Esophagus squamous epithelium (tissue), 4 donors: ENCODE measurements at regions not wholly inside any gene's neighbourhood (a gene's known extent, or its start where the extent isn't known, plus 50 kb on each side); places are given as distances from the start of the nearest gene placed in this dataset.

Source experiments
- POLR2A ChIP-seq, 4 donors: fragments of 450-650 bp; IDR thresholded peaks; one replicate each; pipeline ENCODE4 v1.6.1; 2017; ENCODE audit warnings: antibody characterized with exemption in 4 of 4, mild to moderate bottlenecking in 4 of 4, moderate library complexity in 3 of 4
- TF ChIP-seq, protein P1 (sequence below), 6 experiments: fragments of 450-650 bp in 4 of 6; fragments of 200-600 bp in 2 of 6; sonication (generic) in 2 of 6; IDR thresholded peaks; one replicate each; pipeline ENCODE4 v1.5.1; 2016 to 2019; ENCODE audit warnings: antibody characterized with exemption in 6 of 6, mild to moderate bottlenecking in 4 of 6, moderate library complexity in 4 of 6

DNA sequence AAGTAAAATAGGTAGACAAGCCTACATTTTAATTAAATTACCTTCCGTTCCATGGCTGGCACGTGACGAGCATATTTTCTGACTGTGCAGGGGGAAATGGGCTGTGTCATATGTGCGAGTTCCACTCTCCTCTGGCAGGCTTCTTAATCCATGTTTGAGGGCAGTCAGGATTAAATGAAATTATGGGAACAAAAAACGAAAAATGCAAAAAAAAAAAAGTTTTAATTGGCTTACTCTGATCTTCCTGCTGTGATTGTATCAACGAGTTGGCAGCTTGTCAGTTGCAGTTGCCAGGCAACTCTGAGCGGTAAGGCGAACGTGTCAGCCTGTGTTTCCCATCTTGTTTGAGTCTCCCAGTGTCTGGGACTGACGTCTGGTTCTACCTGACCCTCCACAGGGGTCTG is 302.9 kb upstream of the XYLT1 start:
- TF ChIP-seq, protein P1, sequence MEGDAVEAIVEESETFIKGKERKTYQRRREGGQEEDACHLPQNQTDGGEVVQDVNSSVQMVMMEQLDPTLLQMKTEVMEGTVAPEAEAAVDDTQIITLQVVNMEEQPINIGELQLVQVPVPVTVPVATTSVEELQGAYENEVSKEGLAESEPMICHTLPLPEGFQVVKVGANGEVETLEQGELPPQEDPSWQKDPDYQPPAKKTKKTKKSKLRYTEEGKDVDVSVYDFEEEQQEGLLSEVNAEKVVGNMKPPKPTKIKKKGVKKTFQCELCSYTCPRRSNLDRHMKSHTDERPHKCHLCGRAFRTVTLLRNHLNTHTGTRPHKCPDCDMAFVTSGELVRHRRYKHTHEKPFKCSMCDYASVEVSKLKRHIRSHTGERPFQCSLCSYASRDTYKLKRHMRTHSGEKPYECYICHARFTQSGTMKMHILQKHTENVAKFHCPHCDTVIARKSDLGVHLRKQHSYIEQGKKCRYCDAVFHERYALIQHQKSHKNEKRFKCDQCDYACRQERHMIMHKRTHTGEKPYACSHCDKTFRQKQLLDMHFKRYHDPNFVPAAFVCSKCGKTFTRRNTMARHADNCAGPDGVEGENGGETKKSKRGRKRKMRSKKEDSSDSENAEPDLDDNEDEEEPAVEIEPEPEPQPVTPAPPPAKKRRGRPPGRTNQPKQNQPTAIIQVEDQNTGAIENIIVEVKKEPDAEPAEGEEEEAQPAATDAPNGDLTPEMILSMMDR (IDR thresholded peaks at IDR 0.05) = no peak
- TF ChIP-seq POLR2A (IDR thresholded peaks at IDR 0.05) = no peak
